Choroid plexus epithelial cell (primary cell): ENCODE measurements at regions not wholly inside any gene's neighbourhood (a gene's known extent, or its start where the extent isn't known, plus 50 kb on each side); places are given as distances from the start of the nearest gene placed in this dataset.
"Not testable (repeated sequence)": the region's sequence is repeated elsewhere in the genome, so short reads cannot be mapped to it uniquely, and the experiment has no call there.

Experiments
- DNase-seq: peaks from one replicate; pipeline ENCODE4 v3.0.0-alpha.2; 2010; ENCODE audit warnings: low read depth
- H3K4me3 ChIP-seq: 2 replicates; pipeline ENCODE4 v1.5.1; 2011; ENCODE audit warnings: low read depth, mild to moderate bottlenecking, control low read depth, low read length, moderate library complexity
- CTCF ChIP-seq: conservative IDR thresholded peaks from 2 replicates; pipeline ENCODE4 v1.5.1; 2011; ENCODE audit warnings: low read depth, mild to moderate bottlenecking, control low read depth, inconsistent platforms, low read length, moderate library complexity

GRCh38 chr6:112437058-112437457, 89.9 kb downstream of the RFPL4B start:
- no peak for DNase-seq
- TF ChIP-seq CTCF, result no peak
- H3K4me3 ChIP-seq, result no peak overlapping the region

GRCh38 chr6:112439010-112439409, 91.9 kb downstream of the RFPL4B start:
- peak; percentile 59 for DNase-seq
- H3K4me3 ChIP-seq, result no peak overlapping the region
- no peak for TF ChIP-seq CTCF

GRCh38 chr6:112439432-112439831, 92.3 kb downstream of the RFPL4B start:
- no peak overlapping the region for H3K4me3 ChIP-seq
- DNase-seq, result peak; percentile 51
- TF ChIP-seq CTCF, result no peak

GRCh38 chr6:112441607-112442006, 94.5 kb downstream of the RFPL4B start:
- no peak for TF ChIP-seq CTCF
- peak; percentile 62 for DNase-seq
- no peak overlapping the region for H3K4me3 ChIP-seq

- no peak overlapping the region for H3K4me3 ChIP-seq
- peak; percentile 23 for TF ChIP-seq CTCF
- DNase-seq, result peak; percentile 91
Measured at GRCh38 chr6:112443179-112444065, 96.3 kb downstream of the RFPL4B start.

GRCh38 chr6:112448786-112449185, 101.7 kb downstream of the RFPL4B start:
- H3K4me3 ChIP-seq, DNase-seq: not testable (repeated sequence)

GRCh38 chr6:112450663-112451062, 103.5 kb downstream of the RFPL4B start:
- no peak for DNase-seq
- TF ChIP-seq CTCF, result no peak

More at GRCh38 chr6:112450663-112451062, 103.5 kb downstream of the RFPL4B start:
- H3K4me3 ChIP-seq, result no peak overlapping the region
